ENCODE measurements at regions not wholly inside any gene's neighbourhood (a gene's known extent, or its start where the extent isn't known, plus 50 kb on each side); places are given as distances from the start of the nearest gene placed in this dataset.

GRCh38 chr14:76577090-76577489 lies 184.2 kb upstream of the VASH1 start:
- no peak for DNase-seq (ENCODE audit: low read depth)
- TF ChIP-seq, protein P1, sequence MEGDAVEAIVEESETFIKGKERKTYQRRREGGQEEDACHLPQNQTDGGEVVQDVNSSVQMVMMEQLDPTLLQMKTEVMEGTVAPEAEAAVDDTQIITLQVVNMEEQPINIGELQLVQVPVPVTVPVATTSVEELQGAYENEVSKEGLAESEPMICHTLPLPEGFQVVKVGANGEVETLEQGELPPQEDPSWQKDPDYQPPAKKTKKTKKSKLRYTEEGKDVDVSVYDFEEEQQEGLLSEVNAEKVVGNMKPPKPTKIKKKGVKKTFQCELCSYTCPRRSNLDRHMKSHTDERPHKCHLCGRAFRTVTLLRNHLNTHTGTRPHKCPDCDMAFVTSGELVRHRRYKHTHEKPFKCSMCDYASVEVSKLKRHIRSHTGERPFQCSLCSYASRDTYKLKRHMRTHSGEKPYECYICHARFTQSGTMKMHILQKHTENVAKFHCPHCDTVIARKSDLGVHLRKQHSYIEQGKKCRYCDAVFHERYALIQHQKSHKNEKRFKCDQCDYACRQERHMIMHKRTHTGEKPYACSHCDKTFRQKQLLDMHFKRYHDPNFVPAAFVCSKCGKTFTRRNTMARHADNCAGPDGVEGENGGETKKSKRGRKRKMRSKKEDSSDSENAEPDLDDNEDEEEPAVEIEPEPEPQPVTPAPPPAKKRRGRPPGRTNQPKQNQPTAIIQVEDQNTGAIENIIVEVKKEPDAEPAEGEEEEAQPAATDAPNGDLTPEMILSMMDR (IDR thresholded peaks at IDR 0.05; ENCODE audit: insufficient read depth, low read depth, low read length, missing control alignments) = no peak
- H3K4me3 ChIP-seq (ENCODE audit: low read depth, low read length) = no peak overlapping the region

DNA sequence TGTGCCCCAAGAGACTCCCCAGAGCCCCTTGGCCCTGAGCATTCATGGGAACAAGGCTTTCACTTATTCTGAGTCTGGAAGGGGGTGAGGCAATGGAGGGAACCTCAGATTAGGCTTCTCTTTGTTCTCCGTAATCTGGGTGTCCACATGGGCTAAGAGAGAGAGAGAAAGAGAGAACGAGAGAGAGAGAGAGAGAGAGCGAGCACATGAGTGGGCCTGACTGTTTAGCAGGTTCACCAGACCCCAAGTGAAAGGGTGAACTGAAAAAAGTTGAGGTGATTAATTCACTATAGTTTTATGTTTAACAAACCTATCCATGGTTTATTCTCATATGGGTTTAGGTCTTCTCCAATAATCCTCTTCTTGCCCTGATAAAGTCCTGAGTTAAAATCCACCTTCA lies 183.4 kb upstream of the VASH1 start:
- no peak for DNase-seq (ENCODE audit: low read depth)
- TF ChIP-seq, protein P1 (IDR thresholded peaks at IDR 0.05; ENCODE audit: insufficient read depth, low read depth, low read length, missing control alignments) = no peak

GRCh38 chr14:76580399-76580798 lies 180.9 kb upstream of the VASH1 start:
- no peak overlapping the region for H3K4me3 ChIP-seq (ENCODE audit: low read depth, low read length)
- TF ChIP-seq, protein P1 (IDR thresholded peaks at IDR 0.05; ENCODE audit: insufficient read depth, low read depth, low read length, missing control alignments) = no peak
- no peak for DNase-seq (ENCODE audit: low read depth)

More for the DNA sequence above, 183.4 kb upstream of the VASH1 start:
- no peak overlapping the region for H3K4me3 ChIP-seq (ENCODE audit: low read depth, low read length)

DNA sequence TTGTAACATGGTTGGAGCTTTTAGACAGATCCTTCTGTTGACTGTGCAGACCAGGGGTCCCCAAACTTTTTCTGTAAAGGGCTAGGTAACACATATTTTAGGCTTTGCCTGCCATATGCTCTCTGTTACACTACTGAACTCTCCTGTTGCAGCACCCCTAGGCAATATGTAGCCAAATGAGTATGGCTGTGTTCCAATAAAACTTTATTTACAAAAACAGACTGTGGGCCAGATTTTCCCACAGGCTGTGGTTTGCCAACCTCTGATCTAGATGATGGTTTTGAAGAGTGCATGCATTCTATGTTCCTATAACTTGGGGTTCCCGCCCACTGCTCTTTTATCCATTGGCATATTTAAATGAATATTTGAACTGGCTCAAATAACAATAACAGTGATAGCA lies 180.3 kb upstream of the VASH1 start:
- no peak overlapping the region for H3K4me3 ChIP-seq (ENCODE audit: low read depth, low read length)
- no peak for DNase-seq (ENCODE audit: low read depth)
- TF ChIP-seq, protein P1 (IDR thresholded peaks at IDR 0.05; ENCODE audit: insufficient read depth, low read depth, low read length, missing control alignments) = no peak

GRCh38 chr14:76581592-76581991 lies 179.7 kb upstream of the VASH1 start:
- no peak for DNase-seq (ENCODE audit: low read depth)
- TF ChIP-seq, protein P1 (IDR thresholded peaks at IDR 0.05; ENCODE audit: insufficient read depth, low read depth, low read length, missing control alignments) = no peak

DNA sequence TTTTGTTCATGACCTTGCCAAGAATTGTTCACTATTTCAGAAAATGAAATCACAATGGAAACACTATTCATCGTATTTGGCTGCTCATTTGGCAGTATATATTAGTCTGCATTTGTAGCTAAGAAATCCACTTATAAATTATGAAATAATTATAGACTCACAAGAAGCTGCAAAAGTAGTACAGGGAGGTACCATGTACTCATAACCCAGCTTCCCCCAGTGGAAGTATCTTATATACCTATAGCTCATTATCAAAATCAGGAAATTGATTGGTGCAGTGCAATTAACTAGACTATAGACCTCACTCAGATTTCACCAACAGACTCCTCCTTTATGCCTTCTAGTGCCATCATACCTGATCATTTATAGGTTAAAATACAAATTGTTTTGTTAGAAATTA lies 178.8 kb upstream of the VASH1 start:
- TF ChIP-seq, protein P1 (IDR thresholded peaks at IDR 0.05; ENCODE audit: insufficient read depth, low read depth, low read length, missing control alignments) = no peak
- no peak for DNase-seq (ENCODE audit: low read depth)
- no peak overlapping the region for H3K4me3 ChIP-seq (ENCODE audit: low read depth, low read length)

More at GRCh38 chr14:76581592-76581991, 179.7 kb upstream of the VASH1 start:
- H3K4me3 ChIP-seq (ENCODE audit: low read depth, low read length) = no peak overlapping the region

- TF ChIP-seq, protein P1 (IDR thresholded peaks at IDR 0.05; ENCODE audit: insufficient read depth, low read depth, low read length, missing control alignments) = no peak
- no peak overlapping the region for H3K4me3 ChIP-seq (ENCODE audit: low read depth, low read length)
- DNase-seq (ENCODE audit: low read depth) = no peak
These were observed 178.1 kb upstream of the VASH1 start for GRCh38 chr14:76583174-76583573.
